RWPE1 (cell line): ENCODE measurements at regions not wholly inside any gene's neighbourhood (a gene's known extent, or its start where the extent isn't known, plus 50 kb on each side); places are given as distances from the start of the nearest gene placed in this dataset.
A peak's percentile ranks its signal among the peaks of the same experiment; 100 is the strongest.

Source experiments
- CTCF ChIA-PET: fragments of 350-600 bp; sonication (Branson Sonifier 250); formaldehyde crosslinking; extraction: SDS; loops from one replicate; lab custom pipeline; 2021; lab: Yijun Ruan, JAX
- POLR2A ChIA-PET: fragments of 400-600 bp; formaldehyde crosslinking; extraction: SDS; loops from one replicate; lab custom pipeline; 2020; ENCODE audit warnings: antibody characterized with exemption; ENCODE audit not compliant: low non-redundant PET; lab: Yijun Ruan, JAX
- DNase-seq: peaks from one replicate; pipeline ENCODE4 v3.0.0; 2012; ENCODE audit warnings: low spot score
- H3K27ac ChIP-seq: fragments of 450-650 bp; 2 replicates; pipeline ENCODE4 v1.5.1; 2017
- CTCF ChIP-seq: fragments of 450-650 bp; conservative IDR thresholded peaks from 2 replicates; pipeline ENCODE4 v1.5.1; 2017; ENCODE audit warnings: low read depth, mild to moderate bottlenecking

- CTCF ChIA-PET: no interaction called here
- no peak overlapping the region for H3K27ac ChIP-seq
- no peak for TF ChIP-seq CTCF
- no peak for DNase-seq
- POLR2A ChIA-PET: no interaction called here
Observed at GRCh38 chr4:174134361-174134760, 149.1 kb downstream of the FBXO8 start.

DNA sequence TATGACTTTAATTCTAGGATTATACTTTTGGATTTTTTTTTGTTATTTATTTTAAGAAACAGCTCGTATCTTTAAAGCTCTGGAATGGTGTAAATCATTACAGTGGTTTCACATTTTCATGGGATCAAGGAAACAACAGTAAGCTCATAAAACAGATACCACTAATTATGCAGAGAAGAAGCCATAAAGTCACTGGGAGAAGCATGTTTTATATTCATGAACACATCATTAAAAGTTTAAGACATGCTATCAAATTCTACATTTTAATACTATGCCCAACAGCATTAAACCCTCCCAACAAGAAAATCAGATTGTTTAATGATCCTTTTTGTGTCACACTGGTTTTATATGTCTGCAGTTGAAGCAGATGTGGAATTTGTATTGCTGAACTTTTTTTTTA lies 149.9 kb downstream of the FBXO8 start:
- CTCF ChIA-PET: no interaction called here
- POLR2A ChIA-PET: no interaction called here
- TF ChIP-seq CTCF: no peak
- no peak for DNase-seq
- no peak overlapping the region for H3K27ac ChIP-seq

DNA sequence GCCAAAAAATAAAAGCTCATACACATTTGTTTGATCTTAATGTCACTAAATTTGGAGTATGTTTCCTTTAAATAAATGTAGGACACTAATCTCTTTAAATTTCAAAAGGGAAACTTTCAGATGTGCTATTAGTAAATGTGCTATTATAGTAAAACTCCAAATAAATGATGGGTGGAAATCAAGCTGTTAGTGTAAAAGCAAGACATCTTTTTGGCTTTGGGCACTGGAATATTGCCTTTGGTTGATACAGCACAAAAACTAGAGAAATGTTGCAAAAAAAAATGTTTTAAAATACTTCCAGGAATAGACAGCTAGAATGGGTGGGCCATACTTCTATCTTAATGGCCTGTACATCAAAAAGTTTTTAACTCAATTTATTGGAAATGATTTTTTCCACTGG lies 151.6 kb downstream of the FBXO8 start:
- H3K27ac ChIP-seq: no peak overlapping the region
- ChIA-PET CTCF (no interaction called here), POLR2A (no interaction called here)
- TF ChIP-seq CTCF: no peak
- no peak for DNase-seq

GRCh38 chr4:174122705-174123104 lies 160.8 kb downstream of the FBXO8 start:
- ChIA-PET POLR2A (no interaction called here), CTCF (interaction anchor here (0.5 to 0.7 kb wide), 3 partner anchors 160 to 617 kb away, joined by 3 to 5 read pairs (median 4); no protein-coding TSS in a partner anchor)
- no peak for TF ChIP-seq CTCF
- no peak for DNase-seq
- no peak overlapping the region for H3K27ac ChIP-seq

- POLR2A ChIA-PET: no interaction called here
- H3K27ac ChIP-seq: no peak overlapping the region
- TF ChIP-seq CTCF: peak; percentile 64
- CTCF ChIA-PET: interaction anchor here (0.6 to 0.7 kb wide), 2 partner anchors 89 to 319 kb away, joined by 3 read pairs; no protein-coding TSS in a partner anchor
- DNase-seq: peak; percentile 51
Observed at GRCh38 chr4:174120446-174121295, 162.8 kb downstream of the FBXO8 start.

- POLR2A ChIA-PET: no interaction called here
- no peak for TF ChIP-seq CTCF
- no peak for DNase-seq
- CTCF ChIA-PET: interaction anchor here (0.6 to 0.7 kb wide), 6 partner anchors 13 to 724 kb away, joined by 3 to 4 read pairs (median 3); no protein-coding TSS in a partner anchor
- H3K27ac ChIP-seq: no peak overlapping the region
Observed at GRCh38 chr4:174119830-174120229, 163.6 kb downstream of the FBXO8 start.
